ENCODE measurements at regions not wholly inside any gene's neighbourhood (a gene's known extent, or its start where the extent isn't known, plus 50 kb on each side); places are given as distances from the start of the nearest gene placed in this dataset.

- Mint-ChIP-seq H3K27ac (no peak overlapping the region), H3K4me3 (no peak overlapping the region)
Measured at GRCh38 chr14:42629553-42629952, 1022.9 kb downstream of the LRFN5 start.

GRCh38 chr14:42628602-42629001 lies 1021.9 kb downstream of the LRFN5 start:
- no peaks in the 10 kb centered on the region for H3K27me3 Mint-ChIP-seq
- DNase-seq: no peak
- H3K27ac Mint-ChIP-seq: no peak overlapping the region
- no peaks in the 10 kb centered on the region for H3K9me3 Mint-ChIP-seq
- intact Hi-C loops (cut with micrococcal nuclease): no loop called here
- no peaks in the 10 kb centered on the region for H3K36me3 Mint-ChIP-seq (ENCODE audit: low read depth)
- H3K4me1 Mint-ChIP-seq: no peaks in the 10 kb centered on the region
- no peak overlapping the region for H3K4me3 Mint-ChIP-seq

More at GRCh38 chr14:42629553-42629952, 1022.9 kb downstream of the LRFN5 start:
- H3K4me1 Mint-ChIP-seq: no peaks in the 10 kb centered on the region
- H3K27me3 Mint-ChIP-seq: no peaks in the 10 kb centered on the region
- no peaks in the 10 kb centered on the region for H3K36me3 Mint-ChIP-seq (ENCODE audit: low read depth)
- intact Hi-C loops (cut with micrococcal nuclease): no loop called here
- no peak for DNase-seq
- no peaks in the 10 kb centered on the region for H3K9me3 Mint-ChIP-seq

GRCh38 chr14:42626986-42627385 lies 1020.3 kb downstream of the LRFN5 start:
- Mint-ChIP-seq H3K36me3 (ENCODE audit: low read depth) (no peaks in the 10 kb centered on the region), H3K9me3 (no peaks in the 10 kb centered on the region), H3K4me1 (no peaks in the 10 kb centered on the region), H3K4me3 (no peak overlapping the region), H3K27ac (no peak overlapping the region), H3K27me3 (no peaks in the 10 kb centered on the region)
- no peak for DNase-seq
- intact Hi-C loops (cut with micrococcal nuclease): no loop called here

- Mint-ChIP-seq H3K4me1 (no peaks in the 10 kb centered on the region), H3K9me3 (no peaks in the 10 kb centered on the region), H3K27ac (no peak overlapping the region), H3K4me3 (no peak overlapping the region), H3K36me3 (ENCODE audit: low read depth) (no peaks in the 10 kb centered on the region), H3K27me3 (no peaks in the 10 kb centered on the region)
- intact Hi-C loops (cut with micrococcal nuclease): no loop called here
- no peak for DNase-seq
Measured at GRCh38 chr14:42624980-42625761, 1018.5 kb downstream of the LRFN5 start.

GRCh38 chr14:42617005-42617404 lies 1010.3 kb downstream of the LRFN5 start:
- no peaks in the 10 kb centered on the region for H3K36me3 Mint-ChIP-seq (ENCODE audit: low read depth)
- no peak for DNase-seq
- H3K4me1 Mint-ChIP-seq: no peaks in the 10 kb centered on the region
- intact Hi-C loops (cut with micrococcal nuclease): no loop called here
- H3K4me3 Mint-ChIP-seq: no peak overlapping the region
- peaks cover 9% of the 10 kb centered on the region for H3K9me3 Mint-ChIP-seq
- H3K27ac Mint-ChIP-seq: no peak overlapping the region
- H3K27me3 Mint-ChIP-seq: no peaks in the 10 kb centered on the region

GRCh38 chr14:42606839-42607238 lies 1000.2 kb downstream of the LRFN5 start:
- DNase-seq: no peak
- Mint-ChIP-seq H3K4me1 (no peaks in the 10 kb centered on the region), H3K27me3 (no peaks in the 10 kb centered on the region), H3K9me3 (peaks cover 3% of the 10 kb centered on the region), H3K27ac (no peak overlapping the region), H3K36me3 (ENCODE audit: low read depth) (no peaks in the 10 kb centered on the region), H3K4me3 (no peak overlapping the region)
- intact Hi-C loops (cut with micrococcal nuclease): no loop called here

- H3K4me1 Mint-ChIP-seq: no peaks in the 10 kb centered on the region
- intact Hi-C loops (cut with micrococcal nuclease): no loop called here
- H3K27me3 Mint-ChIP-seq: no peaks in the 10 kb centered on the region
- DNase-seq: no peak
- H3K27ac Mint-ChIP-seq: no peak overlapping the region
- no peaks in the 10 kb centered on the region for H3K36me3 Mint-ChIP-seq (ENCODE audit: low read depth)
- H3K9me3 Mint-ChIP-seq: peaks cover 3% of the 10 kb centered on the region
- H3K4me3 Mint-ChIP-seq: no peak overlapping the region
Measured at GRCh38 chr14:42602336-42602845, 995.7 kb downstream of the LRFN5 start.

- no peak overlapping the region for H3K27ac Mint-ChIP-seq
- DNase-seq: no peak
- no peaks in the 10 kb centered on the region for H3K4me1 Mint-ChIP-seq
- intact Hi-C loops (cut with micrococcal nuclease): no loop called here
- no peaks in the 10 kb centered on the region for H3K27me3 Mint-ChIP-seq
- H3K4me3 Mint-ChIP-seq: no peak overlapping the region
- peaks cover 8% of the 10 kb centered on the region for H3K9me3 Mint-ChIP-seq
- H3K36me3 Mint-ChIP-seq (ENCODE audit: low read depth): no peaks in the 10 kb centered on the region
Measured at GRCh38 chr14:42572032-42572431, 965.4 kb downstream of the LRFN5 start.

GRCh38 chr14:42569227-42569626 lies 962.6 kb downstream of the LRFN5 start:
- Mint-ChIP-seq H3K4me3 (no peak overlapping the region), H3K27ac (no peak overlapping the region), H3K36me3 (ENCODE audit: low read depth) (no peaks in the 10 kb centered on the region), H3K9me3 (no peaks in the 10 kb centered on the region), H3K27me3 (no peaks in the 10 kb centered on the region), H3K4me1 (no peaks in the 10 kb centered on the region)
- no peak for DNase-seq
- intact Hi-C loops (cut with micrococcal nuclease): no loop called here

- Mint-ChIP-seq H3K27me3 (no peaks in the 10 kb centered on the region), H3K4me3 (no peak overlapping the region), H3K4me1 (no peaks in the 10 kb centered on the region), H3K27ac (no peak overlapping the region), H3K36me3 (ENCODE audit: low read depth) (no peaks in the 10 kb centered on the region), H3K9me3 (no peaks in the 10 kb centered on the region)
- no peak for DNase-seq
- intact Hi-C loops (cut with micrococcal nuclease): no loop called here
Measured at GRCh38 chr14:42565556-42565955, 958.9 kb downstream of the LRFN5 start.

- Mint-ChIP-seq H3K9me3 (peaks cover 3% of the 10 kb centered on the region), H3K4me3 (no peak overlapping the region), H3K4me1 (no peaks in the 10 kb centered on the region), H3K27me3 (no peaks in the 10 kb centered on the region), H3K36me3 (ENCODE audit: low read depth) (no peaks in the 10 kb centered on the region), H3K27ac (no peak overlapping the region)
- DNase-seq: no peak
- intact Hi-C loops (cut with micrococcal nuclease): no loop called here
Measured at GRCh38 chr14:42563313-42563712, 956.6 kb downstream of the LRFN5 start.

GRCh38 chr14:42556551-42556950 lies 949.9 kb downstream of the LRFN5 start:
- Mint-ChIP-seq H3K27ac (no peak overlapping the region), H3K36me3 (ENCODE audit: low read depth) (no peaks in the 10 kb centered on the region), H3K27me3 (no peaks in the 10 kb centered on the region), H3K4me3 (no peak overlapping the region), H3K4me1 (no peaks in the 10 kb centered on the region), H3K9me3 (peaks cover 12% of the 10 kb centered on the region)
- intact Hi-C loops (cut with micrococcal nuclease): no loop called here
- no peak for DNase-seq

GRCh38 chr14:42555365-42555764 lies 948.7 kb downstream of the LRFN5 start:
- DNase-seq: no peak
- Mint-ChIP-seq H3K4me3 (no peak overlapping the region), H3K27me3 (no peaks in the 10 kb centered on the region), H3K36me3 (ENCODE audit: low read depth) (no peaks in the 10 kb centered on the region), H3K4me1 (no peaks in the 10 kb centered on the region), H3K9me3 (peaks cover 12% of the 10 kb centered on the region), H3K27ac (no peak overlapping the region)
- intact Hi-C loops (cut with micrococcal nuclease): no loop called here

- intact Hi-C loops (cut with micrococcal nuclease): no loop called here
- Mint-ChIP-seq H3K27ac (no peak overlapping the region), H3K9me3 (peaks cover 16% of the 10 kb centered on the region), H3K4me3 (no peak overlapping the region), H3K36me3 (ENCODE audit: low read depth) (no peaks in the 10 kb centered on the region), H3K27me3 (no peaks in the 10 kb centered on the region), H3K4me1 (no peaks in the 10 kb centered on the region)
- no peak for DNase-seq
Measured at GRCh38 chr14:42554091-42554490, 947.4 kb downstream of the LRFN5 start.

- Mint-ChIP-seq H3K4me1 (no peaks in the 10 kb centered on the region), H3K36me3 (ENCODE audit: low read depth) (no peaks in the 10 kb centered on the region), H3K27ac (no peak overlapping the region)
Measured at GRCh38 chr14:42550310-42550709, 943.6 kb downstream of the LRFN5 start.

More at GRCh38 chr14:42550310-42550709, 943.6 kb downstream of the LRFN5 start:
- DNase-seq: no peak
- Mint-ChIP-seq H3K9me3 (peaks cover 10% of the 10 kb centered on the region), H3K4me3 (no peak overlapping the region), H3K27me3 (no peaks in the 10 kb centered on the region)
- intact Hi-C loops (cut with micrococcal nuclease): no loop called here
